Caco-2 (cell line): ENCODE measurements at regions not wholly inside any gene's neighbourhood (a gene's known extent, or its start where the extent isn't known, plus 50 kb on each side); places are given as distances from the start of the nearest gene placed in this dataset.
"Not testable (repeated sequence)": the region's sequence is repeated elsewhere in the genome, so short reads cannot be mapped to it uniquely, and the experiment has no call there.

Experiments used
- BruUV-seq: library from RNA; stranded (reverse); fragments of 400-500 nt; replicated peaks from 2 replicates; lab custom pipeline; 2021; lab: Mats Ljungman, UMichigan
- CTCF ChIA-PET: fragments of 300-600 bp; sonication (Branson Sonifier 250); formaldehyde crosslinking; loops from one replicate; lab custom pipeline; 2022; ENCODE audit warnings: antibody characterized with exemption; lab: Charles Lee
- POLR2A ChIA-PET: fragments of 300-600 bp; sonication (Branson Sonifier 250); formaldehyde crosslinking; loops from one replicate; lab custom pipeline; 2022; ENCODE audit warnings: antibody characterized with exemption; lab: Charles Lee
- DNase-seq, 2 experiments: peaks; one replicate each; pipeline versions ENCODE4 v3.0.0 to v3.0.0-alpha.2; 2020 to 2022
- H3K27me3 ChIP-seq: replicated peaks from 2 replicates; pipeline ENCODE4 v1.6.0; 2011; ENCODE audit warnings: low read length; ENCODE audit not compliant: control insufficient read depth, insufficient read depth
- H3K36me3 ChIP-seq: 2 replicates; pipeline ENCODE4 v1.5.1; 2011; ENCODE audit warnings: low read length; ENCODE audit not compliant: control insufficient read depth, insufficient read depth
- H3K4me1 ChIP-seq: fragments of 250-450 bp; sonication (Bioruptor Pico); 2 replicates; pipeline ENCODE4 v1.5.1; 2020; ENCODE audit warnings: mild to moderate bottlenecking
- H3K4me3 ChIP-seq: 2 replicates; pipeline ENCODE4 v1.5.1; 2011; ENCODE audit warnings: low read depth, mild to moderate bottlenecking, control low read depth, low read length
- H3K9me3 ChIP-seq: fragments of 250-450 bp; sonication (Bioruptor Pico); 2 replicates; pipeline ENCODE4 v1.5.1; 2020; ENCODE audit warnings: mild to moderate bottlenecking, moderate library complexity
- H3K27ac Mint-ChIP-seq: one replicate; pipeline ENCODE4 v1.8.0; 2022; ENCODE audit warnings: mixed read lengths; ENCODE audit not compliant: unreplicated experiment
- H3K27me3 Mint-ChIP-seq: one replicate; pipeline ENCODE4 v1.8.0; 2022; ENCODE audit warnings: mixed read lengths; ENCODE audit not compliant: insufficient read depth, unreplicated experiment
- H3K36me3 Mint-ChIP-seq: one replicate; pipeline ENCODE4 v1.8.0; 2022; ENCODE audit warnings: mild to moderate bottlenecking, mixed read lengths; ENCODE audit not compliant: insufficient read depth, unreplicated experiment
- H3K4me1 Mint-ChIP-seq: one replicate; pipeline ENCODE4 v1.8.0; 2022; ENCODE audit warnings: low read depth, mixed read lengths; ENCODE audit not compliant: unreplicated experiment
- H3K4me3 Mint-ChIP-seq: one replicate; pipeline ENCODE4 v1.8.0; 2022; ENCODE audit warnings: mild to moderate bottlenecking, moderate library complexity, mixed read lengths; ENCODE audit not compliant: unreplicated experiment
- H3K9me3 Mint-ChIP-seq: one replicate; pipeline ENCODE4 v1.8.0; 2022; ENCODE audit warnings: mixed read lengths; ENCODE audit not compliant: unreplicated experiment
- CTCF ChIP-seq, 2 experiments: fragments of 200-600 bp in 1 of 2; IDR thresholded peaks; 1 replicate in 1 of 2; 2 replicates in 1 of 2; pipeline versions ENCODE4 v1.5.1 to v1.8.0; 2011 to 2022; ENCODE audit warnings: antibody characterized with exemption in 1 of 2, control low read depth in 1 of 2, inconsistent platforms in 1 of 2, low read depth in 1 of 2, low read length in 1 of 2, mild to moderate bottlenecking in 1 of 2, moderate library complexity in 1 of 2; ENCODE audit not compliant: insufficient read depth in 1 of 2, severe bottlenecking in 1 of 2, unreplicated experiment in 1 of 2
- intact Hi-C: fragments of 100-400 bp; cut with micrococcal nuclease; formaldehyde crosslinking; loops from one replicate; pipeline ENCODE4 v1.10.0; 2022; ENCODE audit not compliant: unreplicated experiment

- Histone ChIP-seq H3K4me3 (no peak overlapping the region), H3K27me3 (no peaks in the 10 kb centered on the region), H3K9me3 (no peaks in the 10 kb centered on the region), H3K36me3 (no peaks in the 10 kb centered on the region), H3K4me1 (no peaks in the 10 kb centered on the region)
- BruUV-seq, result no TSS peak
- H3K9me3 Mint-ChIP-seq, result no peaks in the 10 kb centered on the region
- no peak for TF ChIP-seq CTCF (IDR thresholded peaks at IDR 0.05; ENCODE audit: insufficient read depth in 1 of 2, low read depth in 1 of 2, low read length in 1 of 2, severe bottlenecking in 1 of 2, unreplicated experiment in 1 of 2)
- H3K36me3 Mint-ChIP-seq, result no peaks in the 10 kb centered on the region
- H3K27ac Mint-ChIP-seq, result no peak overlapping the region
- H3K4me1 Mint-ChIP-seq, result no peaks in the 10 kb centered on the region
- ChIA-PET CTCF (no interaction called here), POLR2A (no interaction called here)
- peaks cover 7% of the 10 kb centered on the region for H3K27me3 Mint-ChIP-seq
- H3K4me3 Mint-ChIP-seq, result no peak overlapping the region
- intact Hi-C loops, result no loop called here
- no peak for DNase-seq
Measured at GRCh38 chr4:94135701-94136100, 72.0 kb upstream of the SMARCAD1 start.

- Histone ChIP-seq H3K36me3 (no peaks in the 10 kb centered on the region), H3K27me3 (no peaks in the 10 kb centered on the region), H3K4me1 (no peaks in the 10 kb centered on the region), H3K9me3 (no peaks in the 10 kb centered on the region), H3K4me3 (no peak overlapping the region)
- Mint-ChIP-seq H3K27me3 (peaks cover 7% of the 10 kb centered on the region), H3K9me3 (no peaks in the 10 kb centered on the region), H3K4me3 (no peak overlapping the region), H3K36me3 (no peaks in the 10 kb centered on the region), H3K27ac (no peak overlapping the region), H3K4me1 (no peaks in the 10 kb centered on the region)
- CTCF ChIA-PET, result interaction anchor here (0.6 kb wide), 1 partner anchor 1706 kb away, joined by 3 read pairs; no protein-coding TSS in a partner anchor
- BruUV-seq, result no TSS peak
- POLR2A ChIA-PET, result no interaction called here
- DNase-seq, result no peak
- intact Hi-C loops, result no loop called here
- no peak for TF ChIP-seq CTCF (IDR thresholded peaks at IDR 0.05; ENCODE audit: insufficient read depth in 1 of 2, low read depth in 1 of 2, low read length in 1 of 2, severe bottlenecking in 1 of 2, unreplicated experiment in 1 of 2)
Measured at GRCh38 chr4:94139931-94140612, 67.6 kb upstream of the SMARCAD1 start.

DNA sequence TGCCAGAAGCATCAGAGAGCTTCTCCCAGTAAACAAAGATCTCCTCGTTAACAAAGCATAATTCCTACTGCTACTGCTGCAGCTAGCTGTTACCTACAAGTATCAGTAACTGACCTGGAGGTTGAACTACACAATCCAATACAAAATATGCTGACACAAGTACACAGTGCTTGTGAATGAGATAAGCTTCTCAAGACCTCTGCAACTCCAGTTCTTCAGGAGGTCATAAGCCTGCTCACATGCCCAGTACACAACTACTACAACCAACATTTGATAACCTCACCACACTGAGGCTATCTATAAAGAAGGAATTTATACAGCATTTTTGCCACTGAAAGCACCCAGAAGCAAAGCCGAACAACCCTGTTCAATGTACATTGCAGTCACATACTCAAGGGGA lies 66.7 kb upstream of the SMARCAD1 start:
- no peak overlapping the region for H3K27ac Mint-ChIP-seq
- H3K27me3 ChIP-seq, result no peaks in the 10 kb centered on the region
- H3K36me3 Mint-ChIP-seq, result no peaks in the 10 kb centered on the region
- no peaks in the 10 kb centered on the region for H3K4me1 Mint-ChIP-seq
- H3K4me3 ChIP-seq, result no peak overlapping the region
- no peak overlapping the region for H3K4me3 Mint-ChIP-seq
- H3K9me3 Mint-ChIP-seq, result no peaks in the 10 kb centered on the region
- DNase-seq, result no peak
- no peaks in the 10 kb centered on the region for H3K36me3 ChIP-seq
- ChIA-PET CTCF (no interaction called here), POLR2A (no interaction called here)
- H3K4me1 ChIP-seq, result no peaks in the 10 kb centered on the region
- BruUV-seq, result no TSS peak
- peaks cover 11% of the 10 kb centered on the region for H3K27me3 Mint-ChIP-seq
- no peak for TF ChIP-seq CTCF (IDR thresholded peaks at IDR 0.05; ENCODE audit: insufficient read depth in 1 of 2, low read depth in 1 of 2, low read length in 1 of 2, severe bottlenecking in 1 of 2, unreplicated experiment in 1 of 2)
- intact Hi-C loops, result no loop called here
- no peaks in the 10 kb centered on the region for H3K9me3 ChIP-seq

- H3K36me3 Mint-ChIP-seq, H3K4me3 ChIP-seq, H3K27me3 ChIP-seq, H3K4me1 ChIP-seq, H3K36me3 ChIP-seq, H3K27me3 Mint-ChIP-seq, H3K9me3 Mint-ChIP-seq, H3K4me1 Mint-ChIP-seq, BruUV-seq, H3K27ac Mint-ChIP-seq, intact Hi-C loops, CTCF ChIA-PET, H3K9me3 ChIP-seq: not testable (repeated sequence)
- POLR2A ChIA-PET, result interaction anchor here (0.6 kb wide), 1 partner anchor 29 kb away, joined by 4 read pairs; no protein-coding TSS in a partner anchor
- peak overlapping the region; percentile 37 for H3K4me3 Mint-ChIP-seq
- peak; percentile 79 to 87 for DNase-seq
Measured at GRCh38 chr4:94148052-94148451, 59.6 kb upstream of the SMARCAD1 start.
